GM18519 (cell line): ENCODE measurements at regions not wholly inside any gene's neighbourhood (a gene's known extent, or its start where the extent isn't known, plus 50 kb on each side); places are given as distances from the start of the nearest gene placed in this dataset.
A peak's percentile ranks its signal among the peaks of the same experiment; 100 is the strongest.
"Not testable (repeated sequence)": the region's sequence is repeated elsewhere in the genome, so short reads cannot be mapped to it uniquely, and the experiment has no call there.

Source experiments
- ATAC-seq: cut with Tn5 transposase; IDR thresholded peaks from one replicate; pipeline ENCODE4 v1.9.1; 2021; ENCODE audit warnings: mild to moderate bottlenecking, moderate library complexity; ENCODE audit not compliant: unreplicated experiment, low FRiP score

GRCh38 chr16:48958681-48959080 lies 323.0 kb downstream of the CBLN1 start:
- no peak for ATAC-seq

DNA sequence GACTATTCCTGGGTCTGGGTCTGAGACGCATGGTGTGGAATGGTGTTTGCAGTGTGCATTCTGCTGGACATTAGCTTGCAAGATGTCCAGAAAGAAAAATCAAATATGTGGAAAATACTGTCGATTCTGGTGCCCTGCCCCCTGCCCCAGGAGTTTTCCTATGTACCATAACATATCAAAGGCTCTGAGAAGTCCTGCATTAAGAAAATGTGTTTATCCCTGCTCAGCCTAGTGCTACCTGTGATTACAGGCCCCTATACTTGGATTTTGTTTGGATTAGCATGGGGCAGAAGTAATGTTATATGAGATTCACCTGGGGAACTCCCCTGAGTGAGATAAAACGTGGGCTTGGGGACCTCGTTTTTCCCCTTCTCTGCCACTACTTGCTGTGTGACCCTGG lies 325.0 kb downstream of the CBLN1 start:
- ATAC-seq = no peak

DNA sequence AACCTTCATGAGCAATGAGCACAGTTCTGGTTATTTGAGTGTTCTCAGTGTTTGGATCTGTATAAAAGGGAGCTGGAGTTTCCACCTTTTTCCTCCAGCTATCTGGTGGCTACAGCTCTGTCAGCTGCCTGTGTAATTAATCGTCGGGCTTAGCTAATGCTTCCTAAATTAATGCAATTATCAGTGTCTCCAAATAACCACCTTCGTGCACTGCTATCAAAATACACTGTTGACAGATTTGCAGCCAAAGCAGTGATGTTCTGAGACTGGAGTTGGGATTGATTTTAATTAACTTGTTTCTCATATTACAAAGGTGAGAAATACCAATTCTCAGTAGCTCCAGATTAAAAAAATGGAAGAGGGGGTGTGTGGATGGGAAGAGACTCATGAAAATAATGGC lies 325.8 kb downstream of the CBLN1 start:
- ATAC-seq = no peak

GRCh38 chr16:48951621-48952125 lies 330.0 kb downstream of the CBLN1 start:
- ATAC-seq = not testable (repeated sequence)

GRCh38 chr16:48950184-48950583 lies 331.5 kb downstream of the CBLN1 start:
- ATAC-seq = no peak

- no peak for ATAC-seq
Observed at GRCh38 chr16:48949636-48950035, 332.0 kb downstream of the CBLN1 start.

DNA sequence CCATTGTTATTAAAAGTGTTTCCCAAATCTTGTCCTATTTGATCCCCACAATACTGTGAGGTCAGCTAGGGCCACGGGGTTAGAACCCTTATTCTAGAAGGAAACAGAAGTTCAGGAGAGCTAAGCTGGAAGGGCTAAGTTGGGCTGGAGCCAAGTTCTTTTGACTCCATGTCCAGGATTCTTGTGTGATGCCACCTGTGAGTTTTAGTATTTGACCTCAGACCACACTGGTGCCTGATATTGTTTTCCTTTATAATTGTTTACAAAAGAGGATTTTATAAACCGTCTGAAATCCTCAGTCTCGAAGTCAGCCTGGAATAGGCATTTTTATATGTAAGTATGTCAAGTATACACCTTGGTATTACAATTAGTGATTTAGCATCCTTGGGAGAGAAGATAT lies 332.7 kb downstream of the CBLN1 start:
- ATAC-seq = no peak

GRCh38 chr16:48947371-48947713 lies 334.3 kb downstream of the CBLN1 start:
- ATAC-seq = no peak

- ATAC-seq = no peak
Observed at GRCh38 chr16:48946686-48947370, 334.8 kb downstream of the CBLN1 start.

GRCh38 chr16:48942996-48943395 lies 333.0 kb upstream of the N4BP1 start:
- ATAC-seq = no peak

DNA sequence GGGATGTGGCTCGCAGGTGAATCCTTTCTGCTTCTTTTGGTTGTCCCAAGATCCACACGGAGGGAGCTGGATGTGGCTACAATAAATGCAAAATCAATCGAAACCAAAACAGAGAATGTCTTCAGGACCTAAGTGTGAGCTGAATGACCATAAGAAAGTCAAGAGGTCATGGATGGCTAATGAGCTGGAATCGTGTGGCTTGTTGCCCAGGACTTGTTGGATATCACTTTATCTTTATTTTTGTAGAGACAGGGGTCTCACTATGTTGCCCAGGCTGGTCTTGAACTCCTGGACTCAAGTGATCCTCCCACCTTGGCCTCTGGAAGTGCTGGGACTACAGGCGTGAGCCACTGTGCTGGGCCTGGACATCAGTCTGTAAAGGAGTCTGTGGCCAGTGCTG lies 326.8 kb upstream of the N4BP1 start:
- ATAC-seq = no peak

GRCh38 chr16:48932216-48932855 lies 322.4 kb upstream of the N4BP1 start:
- ATAC-seq = no peak

DNA sequence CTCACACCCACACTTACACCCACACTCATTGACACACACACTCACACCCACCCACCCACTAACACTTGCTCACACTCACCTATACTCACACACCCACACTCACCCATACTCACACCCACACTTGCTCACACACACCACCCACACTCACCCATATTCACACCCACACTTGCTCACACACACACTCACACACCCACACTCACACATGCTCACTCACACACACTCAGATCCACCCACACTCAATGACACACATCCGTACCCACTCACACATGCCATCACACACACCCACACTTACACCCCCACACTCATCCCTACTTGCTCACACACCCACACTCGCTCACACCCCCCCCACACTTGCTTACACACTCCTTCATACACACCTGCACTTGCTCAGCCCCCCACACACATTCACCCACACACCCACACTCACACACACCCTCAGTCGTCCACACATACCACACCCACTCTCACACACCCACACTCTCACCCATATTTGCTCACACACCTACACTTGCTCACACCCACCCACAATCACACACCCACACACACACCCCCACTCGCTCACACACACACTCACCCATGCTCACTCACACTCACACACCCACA lies 321.1 kb upstream of the N4BP1 start:
- no peak for ATAC-seq

- no peak for ATAC-seq
Observed at GRCh38 chr16:48919791-48920190, 309.8 kb upstream of the N4BP1 start.

GRCh38 chr16:48918520-48919258 lies 308.7 kb upstream of the N4BP1 start:
- no peak for ATAC-seq

- ATAC-seq = no peak
Observed at GRCh38 chr16:48916566-48916965, 306.6 kb upstream of the N4BP1 start.

GRCh38 chr16:48914070-48914469 lies 304.1 kb upstream of the N4BP1 start:
- no peak for ATAC-seq

- no peak for ATAC-seq
Observed at GRCh38 chr16:48913384-48913783, 303.4 kb upstream of the N4BP1 start.

DNA sequence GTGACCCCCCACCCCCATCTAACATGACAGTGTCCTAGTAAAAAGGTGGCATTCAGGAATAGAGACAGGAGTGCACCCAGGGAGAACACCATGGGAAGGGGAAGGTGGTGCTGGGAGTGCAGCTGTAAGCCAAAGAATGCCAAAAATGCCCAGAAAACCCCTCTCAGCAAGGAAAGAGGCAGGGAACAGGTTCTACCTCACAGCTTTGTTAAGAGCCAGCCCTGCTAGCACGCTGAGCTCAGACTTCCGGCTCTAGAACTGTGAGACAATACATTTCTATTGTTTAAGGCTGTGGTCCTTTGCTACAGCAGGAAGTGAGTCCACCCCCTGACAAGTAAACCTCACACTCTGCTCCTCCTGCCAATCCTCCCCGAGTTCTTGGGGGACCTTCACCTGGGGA lies 302.4 kb upstream of the N4BP1 start:
- peak; percentile 63 for ATAC-seq

- no peak for ATAC-seq
Observed at GRCh38 chr16:48911700-48912099, 301.7 kb upstream of the N4BP1 start.

GRCh38 chr16:48910214-48910613 lies 300.2 kb upstream of the N4BP1 start:
- ATAC-seq = no peak
